Keratinocyte (primary cell): ENCODE measurements at regions not wholly inside any gene's neighbourhood (a gene's known extent, or its start where the extent isn't known, plus 50 kb on each side); places are given as distances from the start of the nearest gene placed in this dataset.
A peak's percentile ranks its signal among the peaks of the same experiment; 100 is the strongest.

Source experiments
- DNase-seq: peaks from one replicate; pipeline ENCODE4 v3.0.0-alpha.2; 2011; ENCODE audit warnings: low read depth, missing footprints, low spot score
- FAIRE-seq: peaks from 2 replicates; lab custom pipeline; 2011; peaks lifted over from hg19 to GRCh38; lab: Jason Lieb, UNC
- H2AFZ ChIP-seq: 2 replicates; pipeline ENCODE4 v1.6.0; 2012; ENCODE audit warnings: low read length, control low read depth, inconsistent platforms; ENCODE audit not compliant: control insufficient read depth
- H3K27ac ChIP-seq: 2 replicates; pipeline ENCODE4 v1.5.1; 2011; ENCODE audit warnings: low read length; ENCODE audit not compliant: control insufficient read depth, insufficient read depth
- H3K27me3 ChIP-seq: 3 replicates; pipeline ENCODE4 v1.6.0; 2011; ENCODE audit warnings: low read length; ENCODE audit not compliant: control insufficient read depth, insufficient read depth; ENCODE audit errors: extremely low read depth
- H3K36me3 ChIP-seq, 2 experiments: 2 replicates in 1 of 2; 3 replicates in 1 of 2; pipeline ENCODE4 v1.5.1; 2011; ENCODE audit warnings: low read length in 2 of 2, mild to moderate bottlenecking in 1 of 2; ENCODE audit not compliant: control insufficient read depth in 2 of 2, insufficient read depth in 2 of 2; ENCODE audit errors: extremely low read depth in 1 of 2
- H3K4me1 ChIP-seq: 3 replicates; pipeline ENCODE4 v1.5.1; 2011; ENCODE audit warnings: low read length; ENCODE audit not compliant: control insufficient read depth, insufficient read depth; ENCODE audit errors: extremely low read depth
- H3K4me2 ChIP-seq: 3 replicates; pipeline ENCODE4 v1.6.0; 2011; ENCODE audit warnings: low read depth, low read length; ENCODE audit not compliant: control insufficient read depth, insufficient read depth; ENCODE audit errors: extremely low read depth
- H3K4me3 ChIP-seq, 3 experiments: fragments of 200-600 bp in 1 of 3; sonication (generic) in 1 of 3; 2 replicates in 2 of 3; 3 replicates in 1 of 3; pipeline ENCODE4 v1.5.1; 2011 to 2016; ENCODE audit warnings: low read length in 3 of 3, mild to moderate bottlenecking in 3 of 3, control low read depth in 2 of 3, inconsistent platforms in 1 of 3, low read depth in 1 of 3, mixed read lengths in 1 of 3, mixed run types in 1 of 3, moderate library complexity in 1 of 3; ENCODE audit not compliant: control insufficient read depth in 2 of 3, insufficient read depth in 2 of 3; ENCODE audit errors: extremely low read depth in 1 of 3
- H3K79me2 ChIP-seq: 2 replicates; pipeline ENCODE4 v1.6.0; 2012; ENCODE audit warnings: low read length; ENCODE audit not compliant: control insufficient read depth, insufficient read depth
- H3K9ac ChIP-seq: 3 replicates; pipeline ENCODE4 v1.6.0; 2011; ENCODE audit warnings: low read length; ENCODE audit not compliant: control insufficient read depth, insufficient read depth; ENCODE audit errors: extremely low read depth
- H3K9me1 ChIP-seq: 3 replicates; pipeline ENCODE4 v1.6.0; 2011; ENCODE audit warnings: low read length; ENCODE audit not compliant: control insufficient read depth, insufficient read depth; ENCODE audit errors: extremely low read depth
- H3K9me3 ChIP-seq: 2 replicates; pipeline ENCODE4 v1.5.1; 2012; ENCODE audit warnings: low read depth, low read length; ENCODE audit not compliant: control insufficient read depth
- H4K20me1 ChIP-seq: 3 replicates; pipeline ENCODE4 v1.6.0; 2011; ENCODE audit warnings: low read length; ENCODE audit not compliant: control insufficient read depth, insufficient read depth; ENCODE audit errors: extremely low read depth
- CTCF ChIP-seq, 3 experiments: IDR thresholded peaks in 1 of 3; conservative IDR thresholded peaks in 1 of 3; optimal IDR thresholded peaks in 1 of 3; 2 replicates in 2 of 3; 3 replicates in 1 of 3; pipeline versions ENCODE3 to v1.5.1; 2011; ENCODE audit warnings: low read length in 3 of 3, mild to moderate bottlenecking in 3 of 3, moderate library complexity in 2 of 3, control low read depth in 1 of 3, inconsistent platforms in 1 of 3; ENCODE audit not compliant: insufficient read depth in 2 of 3; ENCODE audit errors: extremely low read depth in 1 of 3
- EZH2 ChIP-seq: IDR thresholded peaks from one replicate; pipeline ENCODE4 v1.6.1; 2012; ENCODE audit warnings: inconsistent platforms, mild to moderate bottlenecking, low read length, moderate library complexity
- dilution Hi-C: fragments of 300-500 bp; cut with MboI; formaldehyde crosslinking; loops from one replicate; pipeline ENCODE4 v1.7.0; 2020; ENCODE audit warnings: low sequenced_read_pairs; ENCODE audit not compliant: extremely low pct_ligation_motif_present

GRCh38 chr2:8598295-8599165 is 83.3 kb upstream of the ID2 start:
- Histone ChIP-seq H3K4me3 (no peak overlapping the region), H4K20me1 (no peaks in the 10 kb centered on the region), H2AFZ (no peak overlapping the region), H3K9me3 (no peaks in the 10 kb centered on the region), H3K4me1 (peaks cover 2% of the 10 kb centered on the region), H3K9me1 (no peaks in the 10 kb centered on the region), H3K27me3 (no peaks in the 10 kb centered on the region), H3K27ac (no peak overlapping the region), H3K36me3 (no peaks in the 10 kb centered on the region), H3K79me2 (no peaks in the 10 kb centered on the region), H3K4me2 (no peak overlapping the region), H3K9ac (no peak overlapping the region)
- no peak for TF ChIP-seq EZH2
- dilution Hi-C loops: no loop called here
- DNase-seq (peak; percentile 77), FAIRE-seq (no peak)

- Histone ChIP-seq H3K9me1 (no peaks in the 10 kb centered on the region), H3K9me3 (no peaks in the 10 kb centered on the region), H3K27me3 (no peaks in the 10 kb centered on the region), H4K20me1 (no peaks in the 10 kb centered on the region), H2AFZ (no peak overlapping the region), H3K4me1 (peaks cover 2% of the 10 kb centered on the region), H3K27ac (no peak overlapping the region), H3K4me3 (no peak overlapping the region), H3K79me2 (no peaks in the 10 kb centered on the region), H3K4me2 (no peak overlapping the region), H3K36me3 (no peaks in the 10 kb centered on the region), H3K9ac (no peak overlapping the region)
- dilution Hi-C loops: no loop called here
- TF ChIP-seq CTCF (optimal IDR thresholded peaks at IDR 0.05 in 1 of 3, IDR thresholded peaks at IDR 0.05 in 1 of 3, conservative IDR thresholded peaks at IDR 0.05 in 1 of 3; ENCODE audit: extremely low read depth in 1 of 3, insufficient read depth in 2 of 3, low read length in 3 of 3): no peak
- TF ChIP-seq EZH2: no peak
- no peak for FAIRE-seq
- no peak for DNase-seq
These were observed 82.2 kb upstream of the ID2 start for GRCh38 chr2:8599421-8600242.
